COLO829 (cell line): ENCODE measurements at regions not wholly inside any gene's neighbourhood (a gene's known extent, or its start where the extent isn't known, plus 50 kb on each side); places are given as distances from the start of the nearest gene placed in this dataset.

ENCODE experiments used
- DNase-seq: peaks from one replicate; pipeline ENCODE4 v3.0.0; 2012; ENCODE audit warnings: low spot score

- DNase-seq = no peak
Measured at GRCh38 chr10:117078168-117078837, 59.8 kb downstream of the VAX1 start.

GRCh38 chr10:117075064-117075463 lies 63.0 kb downstream of the VAX1 start:
- DNase-seq = peak; percentile 1

GRCh38 chr10:117074621-117075020 lies 63.4 kb downstream of the VAX1 start:
- DNase-seq = no peak

GRCh38 chr10:117071286-117072050 lies 66.5 kb upstream of the SHTN1 start:
- no peak for DNase-seq
